ENCODE measurements at regions not wholly inside any gene's neighbourhood (a gene's known extent, or its start where the extent isn't known, plus 50 kb on each side); places are given as distances from the start of the nearest gene placed in this dataset.

- TF ChIP-seq CTCF (IDR thresholded peaks at IDR 0.05) (no peak), POLR2A (IDR thresholded peaks at IDR 0.05) (no peak), EP300 (IDR thresholded peaks at IDR 0.05) (no peak)
These were observed 66.3 kb downstream of the PTGR3 start for GRCh38 chr18:75142677-75143076.
